Kidney (tissue), 13 donors: ENCODE measurements at regions not wholly inside any gene's neighbourhood (a gene's known extent, or its start where the extent isn't known, plus 50 kb on each side); places are given as distances from the start of the nearest gene placed in this dataset.

Experiments
- DNase-seq, 5 donors: peaks; one replicate each; pipeline ENCODE4 v3.0.0-alpha.2; 2013 to 2020
- FAIRE-seq: peaks from 2 replicates; lab custom pipeline; 2012; peaks lifted over from hg19 to GRCh38; lab: Jason Lieb, UNC
- H3K27ac ChIP-seq, 2 donors: one replicate each; pipeline ENCODE4 v1.7.0; 2013; ENCODE audit warnings: low read depth in 2 of 2, low read length in 2 of 2, inconsistent platforms in 1 of 2
- H3K27me3 ChIP-seq: one replicate; pipeline ENCODE4 v1.7.1; 2013; ENCODE audit warnings: low read length, inconsistent platforms; ENCODE audit not compliant: control insufficient read depth, insufficient read depth
- H3K36me3 ChIP-seq, 3 donors: one replicate each; pipeline versions ENCODE4 v1.7.0 to v1.7.1; 2013; ENCODE audit warnings: low read length in 3 of 3, control low read depth in 1 of 3, inconsistent platforms in 1 of 3; ENCODE audit not compliant: insufficient read depth in 3 of 3, control insufficient read depth in 2 of 3
- H3K4me1 ChIP-seq, 3 donors: one replicate each; pipeline versions ENCODE4 v1.7.0 to v1.7.1; 2013; ENCODE audit warnings: low read length in 3 of 3, inconsistent platforms in 1 of 3, low read depth in 1 of 3; ENCODE audit not compliant: control insufficient read depth in 2 of 3, insufficient read depth in 2 of 3
- H3K4me3 ChIP-seq, 3 donors: one replicate each; pipeline versions ENCODE4 v1.7.0 to v1.8.1; 2013; ENCODE audit warnings: low read length in 3 of 3, control low read depth in 1 of 3, inconsistent platforms in 1 of 3
- H3K9ac ChIP-seq, 3 donors: one replicate each; pipeline versions ENCODE4 v1.7.0 to v1.7.1; 2013; ENCODE audit warnings: low read length in 3 of 3, control low read depth in 1 of 3, inconsistent platforms in 1 of 3
- H3K9me3 ChIP-seq, 3 donors: one replicate each; pipeline versions ENCODE4 v1.7.0 to v1.7.1; 2013; ENCODE audit warnings: low read length in 3 of 3, control low read depth in 1 of 3, inconsistent platforms in 1 of 3; ENCODE audit not compliant: control insufficient read depth in 2 of 3, insufficient read depth in 1 of 3
- intact Hi-C: fragments of 100-400 bp; cut with DNase I; formaldehyde crosslinking; loops from one replicate; pipeline ENCODE4 v1.11.1; 2022
- TF ChIP-seq, protein P1 (sequence below): IDR thresholded peaks from 3 replicates; pipeline ENCODE4 v1.5.1; 2012; ENCODE audit warnings: mild to moderate bottlenecking, moderate library complexity, borderline replicate concordance; ENCODE audit not compliant: insufficient read depth; ENCODE audit errors: extremely low read depth
- donor health status: control.
- donor health status: control.
- donor health status: control.
- donor health status: control.
- donor health status: control.
- donor health status: DM: yes; HTN: yes; CAD: no.
- donor health status: Normal renal cell carcinoma (clear cell type).

DNA sequence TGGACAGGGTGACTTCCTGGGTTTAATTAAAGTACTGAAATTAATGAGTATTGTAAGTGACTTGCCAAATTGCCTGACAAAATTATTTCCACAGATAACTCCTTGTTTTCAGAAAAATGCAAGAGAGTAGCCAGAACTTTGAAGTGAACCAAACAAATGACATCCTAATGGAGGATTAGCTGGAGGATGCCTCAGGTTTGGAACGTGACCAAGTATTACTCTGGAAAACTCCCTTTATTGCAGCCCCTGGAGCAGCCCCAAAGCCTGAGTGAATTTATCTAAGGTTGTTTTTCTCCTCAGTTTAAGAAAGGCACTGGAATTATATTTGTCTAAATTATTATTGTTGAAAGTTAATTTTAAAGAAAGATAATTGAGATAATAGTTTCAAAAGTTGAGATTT, 343.6 kb upstream of the MTNR1B start:
- intact Hi-C loops, result no loop called here
- Histone ChIP-seq H3K27ac (no peak overlapping the region), H3K4me1 (no peaks in the 10 kb centered on the region), H3K9ac (no peak overlapping the region), H3K9me3 (no peaks in the 10 kb centered on the region), H3K27me3 (no peaks in the 10 kb centered on the region), H3K4me3 (no peak overlapping the region), H3K36me3 (no peaks in the 10 kb centered on the region)
- DNase-seq (no peak), FAIRE-seq (no peak)
- TF ChIP-seq, protein P1, sequence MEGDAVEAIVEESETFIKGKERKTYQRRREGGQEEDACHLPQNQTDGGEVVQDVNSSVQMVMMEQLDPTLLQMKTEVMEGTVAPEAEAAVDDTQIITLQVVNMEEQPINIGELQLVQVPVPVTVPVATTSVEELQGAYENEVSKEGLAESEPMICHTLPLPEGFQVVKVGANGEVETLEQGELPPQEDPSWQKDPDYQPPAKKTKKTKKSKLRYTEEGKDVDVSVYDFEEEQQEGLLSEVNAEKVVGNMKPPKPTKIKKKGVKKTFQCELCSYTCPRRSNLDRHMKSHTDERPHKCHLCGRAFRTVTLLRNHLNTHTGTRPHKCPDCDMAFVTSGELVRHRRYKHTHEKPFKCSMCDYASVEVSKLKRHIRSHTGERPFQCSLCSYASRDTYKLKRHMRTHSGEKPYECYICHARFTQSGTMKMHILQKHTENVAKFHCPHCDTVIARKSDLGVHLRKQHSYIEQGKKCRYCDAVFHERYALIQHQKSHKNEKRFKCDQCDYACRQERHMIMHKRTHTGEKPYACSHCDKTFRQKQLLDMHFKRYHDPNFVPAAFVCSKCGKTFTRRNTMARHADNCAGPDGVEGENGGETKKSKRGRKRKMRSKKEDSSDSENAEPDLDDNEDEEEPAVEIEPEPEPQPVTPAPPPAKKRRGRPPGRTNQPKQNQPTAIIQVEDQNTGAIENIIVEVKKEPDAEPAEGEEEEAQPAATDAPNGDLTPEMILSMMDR, result no peak

GRCh38 chr11:92626624-92627023, 342.8 kb upstream of the MTNR1B start:
- TF ChIP-seq, protein P1, result no peak
- DNase-seq (no peak), FAIRE-seq (no peak)

DNA sequence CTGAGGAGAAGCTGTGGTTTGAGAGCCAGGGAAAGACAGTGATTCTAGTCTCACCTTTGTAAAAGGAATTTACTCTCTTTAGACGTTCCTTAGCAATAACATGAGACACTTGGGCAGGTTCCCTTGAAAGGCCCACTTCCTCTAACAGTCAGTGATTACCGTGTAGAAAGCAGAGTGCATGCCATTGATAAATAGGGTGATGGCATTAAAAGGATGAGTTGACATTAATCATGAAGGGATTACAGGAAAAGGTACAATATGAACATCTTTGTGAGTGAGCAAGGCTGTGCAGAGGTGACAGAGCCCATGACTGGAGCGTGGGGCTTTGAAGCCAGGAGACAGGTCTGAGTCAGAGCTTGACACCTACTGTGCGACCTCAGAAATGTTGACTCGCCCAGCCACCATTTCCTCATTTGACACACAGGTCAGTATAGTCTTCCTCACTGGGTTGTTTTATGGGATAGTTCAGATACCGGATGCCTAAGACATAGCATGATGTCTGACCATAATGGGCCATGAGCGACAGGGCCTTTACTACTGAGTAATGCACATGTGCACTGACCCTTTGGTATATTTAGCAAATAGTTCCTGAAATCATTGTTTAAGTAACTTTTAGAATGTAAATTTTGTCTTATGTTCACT, 341.7 kb upstream of the MTNR1B start:
- no peak overlapping the region for H3K27ac ChIP-seq
- no peaks in the 10 kb centered on the region for H3K4me1 ChIP-seq
- no peak overlapping the region for H3K9ac ChIP-seq
- no peaks in the 10 kb centered on the region for H3K27me3 ChIP-seq
- TF ChIP-seq, protein P1, result no peak
- no peaks in the 10 kb centered on the region for H3K36me3 ChIP-seq
- DNase-seq, result no peak
- FAIRE-seq, result no peak
- no peak overlapping the region for H3K4me3 ChIP-seq
- no peaks in the 10 kb centered on the region for H3K9me3 ChIP-seq
- intact Hi-C loops, result no loop called here

More at GRCh38 chr11:92626624-92627023, 342.8 kb upstream of the MTNR1B start:
- Histone ChIP-seq H3K9me3 (no peaks in the 10 kb centered on the region), H3K27ac (no peak overlapping the region), H3K4me3 (no peak overlapping the region), H3K27me3 (no peaks in the 10 kb centered on the region), H3K36me3 (no peaks in the 10 kb centered on the region), H3K9ac (no peak overlapping the region), H3K4me1 (no peaks in the 10 kb centered on the region)
- intact Hi-C loops, result no loop called here
